ENCODE measurements at regions not wholly inside any gene's neighbourhood (a gene's known extent, or its start where the extent isn't known, plus 50 kb on each side); places are given as distances from the start of the nearest gene placed in this dataset.

GRCh38 chr18:28692337-28692736 lies 515.4 kb upstream of the CDH2 start:
- no peak for DNase-seq
- Histone ChIP-seq H3K4me1 (ENCODE audit: control insufficient read depth in 1 of 2, insufficient read depth in 2 of 2, low read length in 2 of 2) (no peaks in the 10 kb centered on the region), H3K23ac (ENCODE audit: low read length) (no peak overlapping the region), H2AK5ac (ENCODE audit: low read length) (no peak overlapping the region), H3K18ac (ENCODE audit: low read length) (no peak overlapping the region), H3K4ac (ENCODE audit: low read depth, low read length) (no peak overlapping the region), H3K27ac (ENCODE audit: low read depth, low read length) (no peak overlapping the region), H3K14ac (ENCODE audit: low read length) (no peak overlapping the region), H3K9me3 (ENCODE audit: insufficient read depth, low read depth, low read length) (no peaks in the 10 kb centered on the region), H2AFZ (ENCODE audit: insufficient read depth, low read length, poor library complexity) (no peak overlapping the region), H4K91ac (ENCODE audit: low read depth, low read length) (no peak overlapping the region), H3K4me3 (ENCODE audit: low read depth, low read length) (no peak overlapping the region), H4K12ac (ENCODE audit: low read depth, low read length) (no peak overlapping the region), H2BK5ac (ENCODE audit: low read depth, low read length, poor library complexity) (no peak overlapping the region), H3K36me3 (ENCODE audit: control insufficient read depth in 1 of 2, insufficient read depth in 2 of 2, low read length in 2 of 2) (no peaks in the 10 kb centered on the region), H2BK120ac (ENCODE audit: insufficient read depth, low read length, poor library complexity) (no peak overlapping the region), H3K4me2 (ENCODE audit: low read length) (no peak overlapping the region), H3K79me1 (ENCODE audit: low read length) (no peaks in the 10 kb centered on the region), H2BK12ac (ENCODE audit: low read length) (no peak overlapping the region), H3K79me2 (ENCODE audit: control insufficient read depth, insufficient read depth, low read length, poor library complexity) (no peaks in the 10 kb centered on the region), H3K9ac (ENCODE audit: low read length) (no peak overlapping the region), H3K27me3 (ENCODE audit: insufficient read depth, low read length) (no peaks in the 10 kb centered on the region), H4K8ac (ENCODE audit: low read depth, low read length) (no peak overlapping the region)
- no CpG with 5 or more reads among the region's 1 CpG for WGBS (ENCODE audit: extremely low coverage, insufficient coverage, insufficient read length)

GRCh38 chr18:28691496-28691840 lies 514.5 kb upstream of the CDH2 start:
- H3K79me1 ChIP-seq (ENCODE audit: low read length): no peaks in the 10 kb centered on the region
- no peak overlapping the region for H3K27ac ChIP-seq (ENCODE audit: low read depth, low read length)
- H3K4me3 ChIP-seq (ENCODE audit: low read depth, low read length): no peak overlapping the region
- H3K23ac ChIP-seq (ENCODE audit: low read length): no peak overlapping the region
- H3K14ac ChIP-seq (ENCODE audit: low read length): no peak overlapping the region
- H3K36me3 ChIP-seq (ENCODE audit: control insufficient read depth in 1 of 2, insufficient read depth in 2 of 2, low read length in 2 of 2): no peaks in the 10 kb centered on the region
- H3K79me2 ChIP-seq (ENCODE audit: control insufficient read depth, insufficient read depth, low read length, poor library complexity): no peaks in the 10 kb centered on the region
- no peaks in the 10 kb centered on the region for H3K4me1 ChIP-seq (ENCODE audit: control insufficient read depth in 1 of 2, insufficient read depth in 2 of 2, low read length in 2 of 2)
- H2AFZ ChIP-seq (ENCODE audit: insufficient read depth, low read length, poor library complexity): no peak overlapping the region
- no peak overlapping the region for H2BK12ac ChIP-seq (ENCODE audit: low read length)
- H4K12ac ChIP-seq (ENCODE audit: low read depth, low read length): no peak overlapping the region
- DNase-seq: no peak
- no peak overlapping the region for H4K91ac ChIP-seq (ENCODE audit: low read depth, low read length)
- H3K9ac ChIP-seq (ENCODE audit: low read length): no peak overlapping the region
- H3K27me3 ChIP-seq (ENCODE audit: insufficient read depth, low read length): no peaks in the 10 kb centered on the region
- no peak overlapping the region for H2AK5ac ChIP-seq (ENCODE audit: low read length)
- no peak overlapping the region for H2BK120ac ChIP-seq (ENCODE audit: insufficient read depth, low read length, poor library complexity)
- no peak overlapping the region for H3K4me2 ChIP-seq (ENCODE audit: low read length)
- H4K8ac ChIP-seq (ENCODE audit: low read depth, low read length): no peak overlapping the region
- H3K18ac ChIP-seq (ENCODE audit: low read length): no peak overlapping the region
- H2BK5ac ChIP-seq (ENCODE audit: low read depth, low read length, poor library complexity): no peak overlapping the region
- no peaks in the 10 kb centered on the region for H3K9me3 ChIP-seq (ENCODE audit: insufficient read depth, low read depth, low read length)
- H3K4ac ChIP-seq (ENCODE audit: low read depth, low read length): no peak overlapping the region
- WGBS (ENCODE audit: extremely low coverage, insufficient coverage, insufficient read length): no CpG with 5 or more reads among the region's 1 CpG

- no peak for DNase-seq
- Histone ChIP-seq H2BK12ac (ENCODE audit: low read length) (no peak overlapping the region), H2AFZ (ENCODE audit: insufficient read depth, low read length, poor library complexity) (no peak overlapping the region), H4K91ac (ENCODE audit: low read depth, low read length) (no peak overlapping the region), H3K4me1 (ENCODE audit: control insufficient read depth in 1 of 2, insufficient read depth in 2 of 2, low read length in 2 of 2) (no peaks in the 10 kb centered on the region), H3K4ac (ENCODE audit: low read depth, low read length) (no peak overlapping the region), H3K79me1 (ENCODE audit: low read length) (no peaks in the 10 kb centered on the region), H3K23ac (ENCODE audit: low read length) (no peak overlapping the region), H3K4me2 (ENCODE audit: low read length) (no peak overlapping the region), H3K27me3 (ENCODE audit: insufficient read depth, low read length) (no peaks in the 10 kb centered on the region), H3K36me3 (ENCODE audit: control insufficient read depth in 1 of 2, insufficient read depth in 2 of 2, low read length in 2 of 2) (no peaks in the 10 kb centered on the region), H2BK5ac (ENCODE audit: low read depth, low read length, poor library complexity) (no peak overlapping the region), H3K4me3 (ENCODE audit: low read depth, low read length) (no peak overlapping the region), H2BK120ac (ENCODE audit: insufficient read depth, low read length, poor library complexity) (no peak overlapping the region), H2AK5ac (ENCODE audit: low read length) (no peak overlapping the region), H3K9ac (ENCODE audit: low read length) (no peak overlapping the region), H3K79me2 (ENCODE audit: control insufficient read depth, insufficient read depth, low read length, poor library complexity) (no peaks in the 10 kb centered on the region), H3K14ac (ENCODE audit: low read length) (no peak overlapping the region), H4K8ac (ENCODE audit: low read depth, low read length) (no peak overlapping the region), H4K12ac (ENCODE audit: low read depth, low read length) (no peak overlapping the region), H3K18ac (ENCODE audit: low read length) (no peak overlapping the region), H3K9me3 (ENCODE audit: insufficient read depth, low read depth, low read length) (no peaks in the 10 kb centered on the region), H3K27ac (ENCODE audit: low read depth, low read length) (no peak overlapping the region)
- no CpG with 5 or more reads among the region's 6 CpGs for WGBS (ENCODE audit: extremely low coverage, insufficient coverage, insufficient read length)
Observed at GRCh38 chr18:28690836-28691495, 514.0 kb upstream of the CDH2 start.

- Histone ChIP-seq H3K9me3 (ENCODE audit: insufficient read depth, low read depth, low read length) (no peaks in the 10 kb centered on the region), H3K36me3 (ENCODE audit: control insufficient read depth in 1 of 2, insufficient read depth in 2 of 2, low read length in 2 of 2) (no peaks in the 10 kb centered on the region), H3K4me3 (ENCODE audit: low read depth, low read length) (no peak overlapping the region), H3K9ac (ENCODE audit: low read length) (no peak overlapping the region), H3K79me1 (ENCODE audit: low read length) (no peaks in the 10 kb centered on the region), H4K8ac (ENCODE audit: low read depth, low read length) (no peak overlapping the region), H2AK5ac (ENCODE audit: low read length) (no peak overlapping the region), H3K14ac (ENCODE audit: low read length) (no peak overlapping the region), H4K91ac (ENCODE audit: low read depth, low read length) (no peak overlapping the region), H3K27me3 (ENCODE audit: insufficient read depth, low read length) (no peaks in the 10 kb centered on the region), H3K4me2 (ENCODE audit: low read length) (no peak overlapping the region), H2AFZ (ENCODE audit: insufficient read depth, low read length, poor library complexity) (no peak overlapping the region), H2BK5ac (ENCODE audit: low read depth, low read length, poor library complexity) (no peak overlapping the region), H3K4ac (ENCODE audit: low read depth, low read length) (no peak overlapping the region), H2BK12ac (ENCODE audit: low read length) (no peak overlapping the region), H3K18ac (ENCODE audit: low read length) (no peak overlapping the region), H3K79me2 (ENCODE audit: control insufficient read depth, insufficient read depth, low read length, poor library complexity) (no peaks in the 10 kb centered on the region), H4K12ac (ENCODE audit: low read depth, low read length) (no peak overlapping the region), H3K27ac (ENCODE audit: low read depth, low read length) (no peak overlapping the region), H3K23ac (ENCODE audit: low read length) (no peak overlapping the region), H3K4me1 (ENCODE audit: control insufficient read depth in 1 of 2, insufficient read depth in 2 of 2, low read length in 2 of 2) (no peaks in the 10 kb centered on the region), H2BK120ac (ENCODE audit: insufficient read depth, low read length, poor library complexity) (no peak overlapping the region)
- DNase-seq: no peak
- no CpG with 5 or more reads among the region's 5 CpGs for WGBS (ENCODE audit: extremely low coverage, insufficient coverage, insufficient read length)
Observed at GRCh38 chr18:28690100-28690499, 513.2 kb upstream of the CDH2 start.
